ENCODE measurements at regions not wholly inside any gene's neighbourhood (a gene's known extent, or its start where the extent isn't known, plus 50 kb on each side); places are given as distances from the start of the nearest gene placed in this dataset.

DNA sequence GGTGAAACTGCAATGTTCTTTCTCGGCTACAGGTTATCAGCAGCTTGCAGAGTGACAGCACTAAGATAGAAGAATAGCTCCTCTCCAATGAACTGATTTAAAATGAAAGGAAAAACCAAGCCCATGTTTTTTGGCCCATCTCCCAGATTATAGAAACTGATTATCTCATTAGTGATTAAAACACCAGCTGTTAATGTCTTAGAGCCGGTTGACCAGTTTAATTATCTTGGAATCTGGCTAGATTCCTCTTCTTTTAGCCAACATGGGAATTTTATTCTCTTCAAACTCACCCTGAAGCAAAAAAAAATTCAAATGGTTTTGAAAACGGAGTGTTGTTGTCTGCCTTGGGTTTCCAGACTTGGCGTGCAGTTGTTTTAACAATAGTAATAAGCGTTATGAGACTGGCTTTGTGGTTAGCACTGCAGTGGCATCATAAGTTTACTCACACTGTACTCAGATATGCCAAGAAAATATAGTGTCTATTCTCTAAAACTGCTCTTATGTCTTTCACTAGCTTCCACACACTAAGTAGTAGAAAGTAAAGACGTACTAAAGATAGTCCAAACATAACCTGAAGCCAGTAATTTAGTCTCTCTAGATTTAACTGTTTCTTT lies 665.3 kb downstream of the STK39 start:
- TF ChIP-seq, protein P1, sequence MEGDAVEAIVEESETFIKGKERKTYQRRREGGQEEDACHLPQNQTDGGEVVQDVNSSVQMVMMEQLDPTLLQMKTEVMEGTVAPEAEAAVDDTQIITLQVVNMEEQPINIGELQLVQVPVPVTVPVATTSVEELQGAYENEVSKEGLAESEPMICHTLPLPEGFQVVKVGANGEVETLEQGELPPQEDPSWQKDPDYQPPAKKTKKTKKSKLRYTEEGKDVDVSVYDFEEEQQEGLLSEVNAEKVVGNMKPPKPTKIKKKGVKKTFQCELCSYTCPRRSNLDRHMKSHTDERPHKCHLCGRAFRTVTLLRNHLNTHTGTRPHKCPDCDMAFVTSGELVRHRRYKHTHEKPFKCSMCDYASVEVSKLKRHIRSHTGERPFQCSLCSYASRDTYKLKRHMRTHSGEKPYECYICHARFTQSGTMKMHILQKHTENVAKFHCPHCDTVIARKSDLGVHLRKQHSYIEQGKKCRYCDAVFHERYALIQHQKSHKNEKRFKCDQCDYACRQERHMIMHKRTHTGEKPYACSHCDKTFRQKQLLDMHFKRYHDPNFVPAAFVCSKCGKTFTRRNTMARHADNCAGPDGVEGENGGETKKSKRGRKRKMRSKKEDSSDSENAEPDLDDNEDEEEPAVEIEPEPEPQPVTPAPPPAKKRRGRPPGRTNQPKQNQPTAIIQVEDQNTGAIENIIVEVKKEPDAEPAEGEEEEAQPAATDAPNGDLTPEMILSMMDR (IDR thresholded peaks at IDR 0.05), result no peak
- TF ChIP-seq POLR2AphosphoS5 (IDR thresholded peaks at IDR 0.05; ENCODE audit: low read depth, low read length), result no peak
